Uterus (tissue), 3 donors: ENCODE measurements at regions not wholly inside any gene's neighbourhood (a gene's known extent, or its start where the extent isn't known, plus 50 kb on each side); places are given as distances from the start of the nearest gene placed in this dataset.

ENCODE experiments used
- DNase-seq, 2 donors: peaks; one replicate each; pipeline ENCODE4 v3.0.0-alpha.2; 2019 to 2020
- H3K27ac ChIP-seq, 2 donors: fragments of 200-600 bp; sonication (generic); 1 replicate in 1 of 2; 2 replicates in 1 of 2; pipeline ENCODE4 v1.5.1; 2016 to 2018
- H3K27me3 ChIP-seq, 2 donors: fragments of 200-600 bp; sonication (generic); one replicate each; pipeline ENCODE4 v1.5.1; 2018 to 2019; ENCODE audit warnings: control low read depth in 1 of 2
- H3K36me3 ChIP-seq, 2 donors: fragments of 200-600 bp; sonication (generic); one replicate each; pipeline ENCODE4 v1.5.1; 2019; ENCODE audit warnings: control low read depth in 1 of 2
- H3K4me1 ChIP-seq, 2 donors: fragments of 200-600 bp; sonication (generic); one replicate each; pipeline ENCODE4 v1.5.1; 2018 to 2019; ENCODE audit warnings: control low read depth in 1 of 2
- H3K4me3 ChIP-seq, 2 donors: fragments of 200-600 bp; sonication (generic); 1 replicate in 1 of 2; 2 replicates in 1 of 2; pipeline ENCODE4 v1.5.1; 2018 to 2019; ENCODE audit warnings: mild to moderate bottlenecking in 1 of 2
- H3K9me3 ChIP-seq, 2 donors: fragments of 200-600 bp; sonication (generic); one replicate each; pipeline ENCODE4 v1.5.1; 2019; ENCODE audit warnings: control low read depth in 1 of 2
- POLR2A ChIP-seq, 2 donors: fragments of 450-650 bp; IDR thresholded peaks; one replicate each; pipeline ENCODE4 v1.6.1; 2016; ENCODE audit warnings: antibody characterized with exemption in 2 of 2, mild to moderate bottlenecking in 1 of 2, moderate library complexity in 1 of 2
- intact Hi-C: fragments of 100-400 bp; cut with DNase I; formaldehyde crosslinking; loops from one replicate; pipeline ENCODE4 v1.15.1; 2023; ENCODE audit warnings: low total_unique reads
- TF ChIP-seq, protein P1 (sequence below), 4 experiments: fragments of 200-600 bp in 2 of 4; fragments of 450-650 bp in 2 of 4; sonication (generic) in 2 of 4; IDR thresholded peaks; one replicate each; pipeline ENCODE4 v1.5.1; 2016 to 2019; ENCODE audit warnings: antibody characterized with exemption in 4 of 4, mild to moderate bottlenecking in 2 of 4, moderate library complexity in 1 of 4
- donor health status: DM: yes; HTN: yes; CAD: no.

DNA sequence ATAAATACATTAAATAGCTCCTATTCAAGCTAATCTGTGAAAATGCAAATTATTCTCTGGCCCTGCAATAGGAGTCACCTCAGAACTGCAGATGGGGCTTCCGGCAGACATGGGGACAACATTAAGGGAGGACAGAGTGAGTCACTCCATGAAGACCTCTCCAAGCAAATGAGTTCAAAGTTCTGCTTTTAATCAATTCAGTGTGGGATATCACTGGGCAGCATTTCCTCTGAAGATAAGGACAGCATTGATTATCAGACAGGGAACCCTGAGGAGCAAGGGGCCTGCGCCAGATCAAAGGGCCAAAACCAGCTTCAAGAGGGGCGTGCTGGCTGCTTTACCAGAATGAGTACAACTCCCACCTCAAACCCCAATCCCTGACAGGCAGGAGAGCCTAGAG is 356.9 kb upstream of the KLHL29 start:
- Histone ChIP-seq H3K27me3 (no peaks in the 10 kb centered on the region), H3K4me3 (no peak overlapping the region), H3K9me3 (no peaks in the 10 kb centered on the region), H3K27ac (no peak overlapping the region), H3K36me3 (no peaks in the 10 kb centered on the region), H3K4me1 (no peaks in the 10 kb centered on the region)
- no peak for DNase-seq
- intact Hi-C loops, result no loop called here
- no peak for TF ChIP-seq POLR2A (IDR thresholded peaks at IDR 0.05)
- TF ChIP-seq, protein P1, sequence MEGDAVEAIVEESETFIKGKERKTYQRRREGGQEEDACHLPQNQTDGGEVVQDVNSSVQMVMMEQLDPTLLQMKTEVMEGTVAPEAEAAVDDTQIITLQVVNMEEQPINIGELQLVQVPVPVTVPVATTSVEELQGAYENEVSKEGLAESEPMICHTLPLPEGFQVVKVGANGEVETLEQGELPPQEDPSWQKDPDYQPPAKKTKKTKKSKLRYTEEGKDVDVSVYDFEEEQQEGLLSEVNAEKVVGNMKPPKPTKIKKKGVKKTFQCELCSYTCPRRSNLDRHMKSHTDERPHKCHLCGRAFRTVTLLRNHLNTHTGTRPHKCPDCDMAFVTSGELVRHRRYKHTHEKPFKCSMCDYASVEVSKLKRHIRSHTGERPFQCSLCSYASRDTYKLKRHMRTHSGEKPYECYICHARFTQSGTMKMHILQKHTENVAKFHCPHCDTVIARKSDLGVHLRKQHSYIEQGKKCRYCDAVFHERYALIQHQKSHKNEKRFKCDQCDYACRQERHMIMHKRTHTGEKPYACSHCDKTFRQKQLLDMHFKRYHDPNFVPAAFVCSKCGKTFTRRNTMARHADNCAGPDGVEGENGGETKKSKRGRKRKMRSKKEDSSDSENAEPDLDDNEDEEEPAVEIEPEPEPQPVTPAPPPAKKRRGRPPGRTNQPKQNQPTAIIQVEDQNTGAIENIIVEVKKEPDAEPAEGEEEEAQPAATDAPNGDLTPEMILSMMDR (IDR thresholded peaks at IDR 0.05), result no peak

DNA sequence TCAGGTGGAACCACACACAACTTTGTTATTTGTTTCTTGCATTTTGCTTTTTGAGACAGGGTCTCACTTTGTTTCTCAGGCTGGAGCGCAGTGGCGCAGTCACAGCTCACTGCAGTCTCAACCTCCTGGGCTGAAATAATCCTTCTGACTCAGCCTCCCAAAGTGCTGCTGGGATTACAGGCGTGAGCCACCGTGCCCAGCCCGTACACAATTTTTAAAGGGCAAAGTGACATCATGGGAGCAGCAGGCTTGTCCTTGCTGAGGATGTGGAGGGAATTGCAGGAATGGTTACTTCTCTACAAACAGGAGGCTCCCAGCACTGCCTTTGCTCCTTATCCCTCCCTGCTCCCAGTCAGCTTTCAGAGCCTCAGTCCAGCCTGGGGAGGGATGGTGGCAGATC is 355.9 kb upstream of the KLHL29 start:
- Histone ChIP-seq H3K9me3 (no peaks in the 10 kb centered on the region), H3K36me3 (no peaks in the 10 kb centered on the region), H3K27me3 (no peaks in the 10 kb centered on the region), H3K4me1 (no peaks in the 10 kb centered on the region), H3K27ac (no peak overlapping the region), H3K4me3 (no peak overlapping the region)
- TF ChIP-seq, protein P1 (IDR thresholded peaks at IDR 0.05), result no peak
- intact Hi-C loops, result no loop called here
- no peak for DNase-seq

DNA sequence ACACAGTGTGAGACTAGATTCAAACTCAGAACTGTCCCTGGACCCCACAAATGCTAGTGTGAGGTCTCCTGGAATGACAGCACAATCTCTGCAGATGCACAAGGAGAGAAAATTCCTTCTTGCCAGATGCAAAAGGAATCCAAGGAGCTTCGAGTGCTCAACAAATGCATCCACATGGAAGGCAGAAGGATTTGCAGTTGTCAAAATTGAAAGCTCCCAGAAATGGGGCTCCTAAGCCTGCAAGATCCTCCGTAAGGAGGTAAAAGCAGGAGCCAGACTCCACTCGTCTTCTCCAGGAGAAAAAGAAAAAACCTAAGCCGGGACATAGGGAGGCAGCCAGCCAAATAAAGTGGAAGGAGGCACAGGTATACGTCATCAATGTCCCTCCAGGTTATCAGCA is 355.0 kb upstream of the KLHL29 start:
- Histone ChIP-seq H3K27ac (no peak overlapping the region), H3K36me3 (no peaks in the 10 kb centered on the region), H3K9me3 (no peaks in the 10 kb centered on the region), H3K4me1 (no peaks in the 10 kb centered on the region), H3K27me3 (no peaks in the 10 kb centered on the region), H3K4me3 (no peak overlapping the region)
- no peak for TF ChIP-seq POLR2A (IDR thresholded peaks at IDR 0.05)
- TF ChIP-seq, protein P1 (IDR thresholded peaks at IDR 0.05), result no peak
- no peak for DNase-seq
- intact Hi-C loops, result no loop called here

DNA sequence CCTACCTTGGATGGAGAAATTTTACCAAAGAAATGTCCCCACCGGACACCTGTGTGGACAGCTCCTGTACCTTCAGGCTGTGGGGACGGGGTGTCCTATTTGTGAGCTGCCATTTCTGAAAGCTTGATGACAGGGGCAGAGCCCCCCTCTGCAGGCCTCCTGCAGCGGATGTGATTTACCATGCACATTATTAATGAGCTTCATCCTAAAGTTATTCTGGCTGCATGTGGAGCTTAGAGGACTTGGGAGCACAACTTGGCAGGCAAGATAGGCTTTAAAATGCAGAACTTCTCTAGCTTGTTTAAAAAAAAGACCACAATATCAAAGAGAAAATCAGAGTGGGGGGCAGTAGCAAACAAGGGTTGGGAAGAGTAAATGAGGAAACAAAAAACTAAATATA is 350.0 kb upstream of the KLHL29 start:
- no peaks in the 10 kb centered on the region for H3K36me3 ChIP-seq
- no peaks in the 10 kb centered on the region for H3K27me3 ChIP-seq
- H3K9me3 ChIP-seq, result no peaks in the 10 kb centered on the region
- no peak overlapping the region for H3K4me3 ChIP-seq
- TF ChIP-seq, protein P1 (IDR thresholded peaks at IDR 0.05), result no peak
- no peak for TF ChIP-seq POLR2A (IDR thresholded peaks at IDR 0.05)
- DNase-seq, result no peak
- intact Hi-C loops, result no loop called here
- no peaks in the 10 kb centered on the region for H3K4me1 ChIP-seq
- no peak overlapping the region for H3K27ac ChIP-seq

DNA sequence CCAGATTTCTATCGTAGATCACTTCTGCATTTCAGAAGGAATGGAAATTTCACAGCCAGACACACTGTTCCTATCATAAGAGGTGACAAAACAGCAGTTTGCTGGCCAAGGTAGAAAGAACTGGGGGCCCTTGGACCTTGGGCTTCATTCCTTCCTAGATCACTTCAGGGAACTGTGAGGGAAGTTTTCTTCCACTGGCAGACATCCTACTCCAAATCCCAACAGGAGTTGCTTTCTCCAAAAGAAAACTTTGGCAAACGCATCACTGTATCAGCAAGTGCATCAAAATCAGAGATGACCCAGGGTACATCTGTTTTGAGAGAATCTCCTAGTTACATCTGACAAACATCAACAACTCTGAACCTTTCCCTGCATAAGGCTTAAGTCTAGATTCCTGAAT is 348.4 kb upstream of the KLHL29 start:
- Histone ChIP-seq H3K4me1 (no peaks in the 10 kb centered on the region), H3K27ac (no peak overlapping the region), H3K9me3 (no peaks in the 10 kb centered on the region), H3K27me3 (no peaks in the 10 kb centered on the region), H3K36me3 (no peaks in the 10 kb centered on the region), H3K4me3 (no peak overlapping the region)
- TF ChIP-seq, protein P1 (IDR thresholded peaks at IDR 0.05), result no peak
- no peak for TF ChIP-seq POLR2A (IDR thresholded peaks at IDR 0.05)
- DNase-seq, result no peak
- intact Hi-C loops, result no loop called here
